Mammary epithelial cell (primary cell): ENCODE measurements at regions not wholly inside any gene's neighbourhood (a gene's known extent, or its start where the extent isn't known, plus 50 kb on each side); places are given as distances from the start of the nearest gene placed in this dataset.

ENCODE experiments used
- CTCF ChIP-seq, 2 donors: IDR thresholded peaks in 1 of 2; conservative IDR thresholded peaks in 1 of 2; 2 replicates each; pipeline ENCODE4 v1.5.1; 2011 to 2012; ENCODE audit warnings: inconsistent platforms in 2 of 2, low read length in 2 of 2, mild to moderate bottlenecking in 2 of 2, control low read depth in 1 of 2, low read depth in 1 of 2; ENCODE audit not compliant: insufficient read depth in 1 of 2; ENCODE audit errors: extremely low read depth in 1 of 2
- EZH2 ChIP-seq: IDR thresholded peaks from 2 replicates; pipeline ENCODE4 v1.6.1; 2012; ENCODE audit warnings: low read length, inconsistent platforms, borderline replicate concordance

DNA sequence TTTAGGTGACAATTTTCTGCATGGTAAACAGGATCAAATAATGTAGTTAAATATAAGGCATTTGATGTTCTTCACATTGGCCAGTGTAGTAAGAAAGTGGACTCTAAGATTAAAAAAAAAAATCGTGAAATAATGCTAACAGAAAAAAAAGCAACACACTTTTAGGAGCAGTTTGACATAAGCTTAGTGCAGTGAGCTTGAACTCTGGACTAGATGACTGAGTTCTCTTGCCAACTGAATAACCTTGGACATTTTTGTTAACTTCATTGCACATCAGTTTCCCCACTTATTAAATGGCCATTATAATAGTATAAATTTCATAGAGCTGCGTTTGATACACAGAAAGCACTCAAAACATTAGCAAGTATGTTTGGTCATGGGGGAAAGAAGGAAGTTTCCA lies 649.3 kb upstream of the ADGRL4 start:
- TF ChIP-seq CTCF (conservative IDR thresholded peaks at IDR 0.05 in 1 of 2, IDR thresholded peaks at IDR 0.05 in 1 of 2; ENCODE audit: extremely low read depth in 1 of 2, insufficient read depth in 1 of 2, low read depth in 1 of 2, low read length in 2 of 2) (no peak), EZH2 (no peak)
